ENCODE measurements at regions not wholly inside any gene's neighbourhood (a gene's known extent, or its start where the extent isn't known, plus 50 kb on each side); places are given as distances from the start of the nearest gene placed in this dataset.
A peak's percentile ranks its signal among the peaks of the same experiment; 100 is the strongest.

DNA sequence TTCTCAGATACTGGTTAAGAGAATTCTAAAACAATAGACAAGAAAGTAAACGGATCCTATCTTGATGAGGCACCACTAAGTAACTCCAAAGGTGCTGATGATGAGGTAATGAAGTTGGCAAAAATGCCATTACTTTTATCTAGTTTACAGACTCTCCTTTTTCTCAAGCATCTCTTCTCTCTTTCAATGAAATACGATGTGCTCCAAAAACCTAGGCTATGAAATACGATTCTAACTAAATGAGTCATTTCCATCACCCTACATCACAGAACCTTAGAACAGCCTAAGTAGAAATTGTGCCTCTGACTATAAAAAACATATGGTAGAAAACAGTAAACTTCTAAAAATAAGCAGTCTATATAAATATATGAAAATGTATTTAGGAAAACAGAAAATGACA is 58.9 kb upstream of the ARHGAP32 start:
- no peak for ATAC-seq
- Mint-ChIP-seq H3K9me3 (no peaks in the 10 kb centered on the region), H3K36me3 (no peaks in the 10 kb centered on the region), H3K27ac (no peak overlapping the region)
- DNase-seq (ENCODE audit: low spot score in 2 of 2), result no peak

DNA sequence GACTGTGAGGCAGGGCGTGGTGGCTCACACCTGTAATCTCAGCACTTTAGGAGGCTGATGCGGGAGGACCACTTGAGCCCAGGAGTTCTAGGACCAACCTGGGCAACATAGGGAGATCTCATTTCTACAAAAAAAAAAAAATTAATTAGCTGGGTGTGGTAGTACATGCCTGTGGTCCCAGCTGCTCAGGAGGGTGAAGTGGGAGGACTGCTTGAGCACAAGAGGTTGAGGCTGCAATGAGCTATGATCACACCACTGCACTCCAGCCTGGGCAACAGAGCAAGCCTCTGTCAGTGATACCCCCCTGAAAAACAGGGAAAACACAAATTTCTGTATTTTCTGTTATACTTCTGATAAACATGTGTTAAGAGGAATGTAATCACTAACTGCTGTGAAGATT is 57.8 kb upstream of the ARHGAP32 start:
- DNase-seq (ENCODE audit: low spot score in 2 of 2) (no peak), ATAC-seq (no peak)
- Mint-ChIP-seq H3K36me3 (no peaks in the 10 kb centered on the region), H3K27ac (no peak overlapping the region), H3K9me3 (no peaks in the 10 kb centered on the region)

DNA sequence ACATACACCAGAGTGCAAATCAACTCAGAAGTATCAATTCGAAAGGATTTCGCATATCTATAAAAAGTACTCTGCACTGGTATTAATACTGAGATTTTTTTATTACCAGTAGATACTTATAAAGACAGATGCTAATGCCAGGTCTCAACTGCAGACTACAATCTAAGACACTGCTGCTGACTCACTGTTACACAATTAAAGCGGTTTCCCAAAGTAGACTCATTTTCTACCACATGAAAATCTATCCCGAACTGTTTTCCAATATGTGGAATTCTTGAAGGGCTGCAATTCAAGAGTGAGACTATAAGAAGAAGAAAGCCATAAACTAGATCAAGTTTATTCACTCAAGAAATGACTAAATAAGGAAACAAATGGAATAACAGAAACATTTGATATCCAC is 57.2 kb upstream of the ARHGAP32 start:
- H3K36me3 Mint-ChIP-seq, result no peaks in the 10 kb centered on the region

DNA sequence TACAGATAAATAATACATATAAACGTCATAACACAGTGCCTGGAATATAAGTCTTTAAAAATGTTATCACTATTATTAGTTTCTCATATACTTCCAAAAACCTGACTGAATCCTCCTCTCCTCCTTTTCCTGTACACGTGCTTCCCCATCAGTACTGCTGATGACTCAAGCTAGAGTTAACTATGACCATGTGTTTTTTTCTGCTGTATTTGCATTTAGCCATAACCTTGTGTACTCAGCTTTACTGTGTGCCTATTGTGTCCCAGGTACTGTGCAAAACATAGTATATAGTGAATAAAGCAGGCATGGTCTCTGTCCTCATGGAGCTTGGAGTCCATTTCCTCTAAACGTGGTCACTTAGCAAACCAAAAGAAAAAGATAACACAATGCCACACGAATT is 56.5 kb upstream of the ARHGAP32 start:
- no peak overlapping the region for H3K27ac Mint-ChIP-seq
- H3K36me3 Mint-ChIP-seq, result no peaks in the 10 kb centered on the region
- ATAC-seq (no peak), DNase-seq (ENCODE audit: low spot score in 2 of 2) (no peak)
- H3K9me3 Mint-ChIP-seq, result no peaks in the 10 kb centered on the region

More for the DNA sequence above, 57.2 kb upstream of the ARHGAP32 start:
- Mint-ChIP-seq H3K27ac (no peak overlapping the region), H3K9me3 (no peaks in the 10 kb centered on the region)
- ATAC-seq (no peak), DNase-seq (ENCODE audit: low spot score in 2 of 2) (no peak)

DNA sequence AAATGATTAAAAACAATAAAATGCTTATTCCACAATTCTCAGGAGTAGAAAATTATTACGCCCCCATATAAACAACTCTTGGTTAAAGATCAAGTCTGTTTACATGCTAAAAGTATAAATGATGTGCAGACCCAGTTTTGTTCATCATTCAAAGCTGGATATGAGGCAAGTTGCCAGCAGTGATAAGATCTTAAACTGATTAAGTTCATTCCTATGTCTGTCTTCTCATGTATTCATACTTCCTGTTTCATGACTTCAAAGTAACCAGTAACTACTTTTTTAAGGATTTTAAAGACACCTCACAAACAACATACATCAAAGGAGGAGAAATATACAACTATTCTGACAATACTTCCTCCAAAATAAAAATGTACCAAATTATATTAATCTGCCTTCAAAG is 55.0 kb upstream of the ARHGAP32 start:
- Mint-ChIP-seq H3K36me3 (no peaks in the 10 kb centered on the region), H3K27ac (no peak overlapping the region), H3K9me3 (peaks cover 0 to 4% of the 10 kb centered on the region in 2 donors)
- DNase-seq (ENCODE audit: low spot score in 2 of 2) (no peak), ATAC-seq (peak in 1 of 2 donors; percentile 66)

DNA sequence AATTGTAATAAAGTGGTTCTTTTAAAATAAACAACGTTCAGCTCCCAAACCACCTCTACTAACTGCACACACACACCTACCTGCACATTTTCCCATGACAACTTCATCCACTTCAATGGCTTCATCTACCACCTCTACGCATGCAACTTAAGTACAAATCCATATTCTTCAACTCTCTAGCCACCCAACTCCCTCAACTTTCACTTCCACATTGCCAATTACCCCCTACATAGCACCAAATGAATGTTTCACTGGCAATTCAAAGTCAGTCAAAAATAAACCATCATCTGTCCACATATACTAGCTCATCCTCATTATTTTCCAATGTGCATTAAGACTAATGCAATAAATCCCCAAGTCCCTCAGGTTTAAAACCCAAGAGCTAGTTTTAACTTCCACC is 50.7 kb upstream of the ARHGAP32 start:
- ATAC-seq, result no peak
- Mint-ChIP-seq H3K36me3 (no peaks in the 10 kb centered on the region), H3K9me3 (peaks cover 0 to 4% of the 10 kb centered on the region in 2 donors), H3K27ac (no peak overlapping the region)
- DNase-seq (ENCODE audit: low spot score in 2 of 2), result no peak
